DMS153 treated with DMSO at 0.1 percent for 48 hours (cell line): ENCODE measurements at regions not wholly inside any gene's neighbourhood (a gene's known extent, or its start where the extent isn't known, plus 50 kb on each side); places are given as distances from the start of the nearest gene placed in this dataset.

Source experiments
- DNase-seq: peaks from one replicate; lab custom pipeline; 2025; ENCODE audit not compliant: unreplicated experiment; lab: John Stamatoyannopoulos, UW

DNA sequence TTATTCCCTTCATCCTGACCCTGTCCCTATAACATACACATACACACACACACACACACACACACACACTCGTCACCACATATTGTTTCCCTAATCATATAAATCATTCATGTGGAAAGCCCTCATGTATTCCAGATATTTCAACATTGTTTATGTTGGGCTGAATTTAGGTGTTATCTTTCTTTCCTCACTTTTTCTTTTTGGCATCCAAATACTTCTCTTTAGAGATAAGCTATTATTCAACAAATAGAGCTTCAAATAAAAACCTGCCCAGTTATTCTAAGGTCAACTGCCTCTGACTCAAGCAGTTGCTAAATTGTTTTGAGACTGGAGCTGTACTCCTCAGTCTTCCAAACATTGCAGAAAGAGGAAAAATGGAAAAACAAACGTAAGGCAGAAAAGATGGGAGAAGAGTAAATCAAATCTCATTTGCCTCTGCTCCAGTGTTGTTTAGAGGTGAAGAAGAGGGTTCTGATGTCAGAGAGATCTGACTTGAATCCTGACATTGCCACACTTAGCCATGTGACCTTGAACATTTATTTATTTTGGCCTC, 215.7 kb downstream of the GAS1 start:
- DNase-seq = no peak

DNA sequence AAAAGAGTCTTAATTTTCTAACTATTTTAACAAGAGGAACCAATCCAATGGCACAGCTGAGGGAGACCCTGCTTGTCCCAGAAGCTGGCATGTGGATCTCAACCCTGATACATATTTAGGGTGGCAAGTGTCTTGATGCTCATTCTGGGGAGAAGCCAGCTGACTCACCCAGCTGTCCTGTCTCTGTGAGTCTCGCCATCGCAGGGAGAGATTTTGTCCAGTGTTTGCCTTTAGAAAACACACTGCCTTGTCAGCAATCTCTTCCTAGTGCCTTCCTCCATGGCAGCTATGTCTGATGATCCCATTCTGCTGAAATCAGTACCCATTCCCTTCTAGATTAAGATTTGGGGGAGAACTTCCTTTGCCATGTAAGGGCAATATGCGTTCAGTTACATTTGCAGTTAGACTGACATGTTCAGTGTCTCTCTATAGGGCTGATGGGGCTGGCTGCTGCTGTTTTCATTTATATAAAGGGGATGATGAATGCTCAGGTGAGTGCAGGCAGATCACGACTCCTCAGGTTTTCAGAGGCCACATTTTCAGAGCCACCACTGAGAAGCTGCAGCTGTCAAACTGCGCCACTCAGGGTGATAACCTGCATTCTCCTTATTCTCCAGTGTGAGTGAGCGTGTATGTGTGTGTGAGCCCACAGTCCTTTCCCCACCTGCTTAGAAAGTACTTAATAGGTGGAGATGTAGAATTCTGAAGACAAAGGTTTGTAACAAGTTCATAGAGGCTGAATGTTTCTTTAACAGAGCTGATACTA, 217.0 kb downstream of the GAS1 start:
- no peak for DNase-seq

DNA sequence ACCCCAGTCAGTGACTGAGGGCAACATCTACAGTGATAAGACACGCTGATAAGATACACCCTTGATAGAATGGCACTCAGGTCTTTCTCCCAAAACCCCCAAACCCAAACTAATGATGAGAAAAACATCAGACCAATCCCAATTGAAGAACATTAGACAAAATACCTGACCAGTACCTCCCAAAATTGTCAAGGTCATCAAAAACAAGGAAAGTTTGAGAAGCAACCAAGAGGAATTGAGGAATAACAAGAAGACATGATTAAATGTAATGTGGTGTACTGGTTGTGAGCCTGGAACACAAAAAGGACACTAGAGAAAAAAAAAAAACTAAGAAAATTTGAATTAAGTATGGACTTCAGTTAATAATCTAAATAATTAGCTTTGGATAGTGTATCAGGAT, 222.8 kb downstream of the GAS1 start:
- no peak for DNase-seq

DNA sequence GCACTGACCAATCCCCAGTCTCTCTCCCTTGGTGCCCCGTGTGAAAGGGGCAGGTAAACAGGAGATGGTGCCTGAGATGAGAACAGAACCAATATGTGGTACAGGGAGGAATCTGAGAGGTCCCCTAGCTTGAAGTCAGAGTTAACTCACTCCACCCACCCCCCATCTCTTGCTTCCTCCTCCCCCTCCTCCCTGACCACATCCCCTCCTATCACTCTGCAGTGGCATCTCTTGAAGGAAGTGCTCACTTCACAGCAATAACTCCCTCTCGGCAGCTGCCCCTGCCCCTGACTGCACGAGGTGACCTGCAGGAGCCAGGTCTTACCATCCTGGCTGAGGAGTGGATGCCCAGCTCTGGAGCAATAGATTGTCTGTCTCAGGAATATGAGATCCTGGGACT, 224.0 kb downstream of the GAS1 start:
- DNase-seq = no peak

DNA sequence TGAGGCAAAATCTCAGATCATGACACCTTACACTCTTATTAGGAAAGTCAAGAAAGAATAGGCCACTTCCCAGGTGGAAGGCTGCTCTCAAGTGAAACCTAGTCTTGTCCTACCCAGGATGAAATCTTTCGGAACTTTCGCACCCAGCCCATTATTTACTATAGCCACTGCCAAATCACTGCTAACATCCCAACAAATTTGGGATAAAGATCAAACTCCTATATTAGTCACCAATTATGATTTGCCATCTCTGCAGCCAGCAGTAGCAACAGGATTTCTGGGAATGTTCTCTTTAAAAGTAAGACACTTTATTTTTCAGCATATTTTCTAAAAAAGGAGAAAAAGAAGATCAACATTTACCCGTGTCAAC, 224.6 kb downstream of the GAS1 start:
- DNase-seq = no peak

DNA sequence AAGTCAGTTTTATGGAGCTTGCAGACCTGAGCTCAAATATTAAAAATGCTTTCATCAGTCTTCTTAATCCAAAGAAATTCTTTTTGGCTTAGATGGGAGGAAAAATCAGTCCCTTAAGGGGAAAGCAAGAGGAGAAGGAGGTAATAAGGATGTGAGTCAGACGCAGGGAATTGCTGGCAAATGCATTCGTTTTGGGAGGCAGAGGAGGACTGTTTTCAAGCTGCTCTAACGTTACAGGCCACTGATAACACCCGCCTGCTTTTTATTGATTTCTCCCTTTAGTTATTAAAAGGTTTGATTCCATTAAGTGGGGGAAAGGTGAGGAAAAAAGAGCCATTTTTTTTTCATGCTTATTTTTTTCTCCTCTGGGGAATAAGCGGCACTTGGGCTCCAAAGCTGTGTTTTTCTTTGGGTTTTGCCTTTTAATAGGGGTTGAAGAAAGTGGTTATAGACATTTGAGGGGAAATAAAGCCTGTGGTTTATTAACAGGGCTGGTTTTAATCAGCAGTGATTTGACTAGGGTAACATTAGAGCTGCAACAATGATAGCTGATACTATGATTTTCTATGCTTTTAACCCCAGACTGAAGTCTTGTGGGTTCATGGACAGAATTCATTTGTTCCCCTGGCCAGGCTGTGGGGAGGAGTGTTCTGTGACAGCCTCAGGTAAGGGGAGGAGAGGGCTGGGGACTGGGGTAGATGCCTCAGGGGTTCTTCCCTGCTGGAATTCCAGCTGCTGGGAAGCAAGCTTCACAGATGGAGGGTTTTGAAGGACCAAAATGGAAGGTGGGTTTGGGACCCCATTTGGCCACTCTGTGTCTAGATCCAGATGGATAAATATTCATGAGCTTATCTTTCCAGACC, 225.2 kb downstream of the GAS1 start:
- DNase-seq = no peak

DNA sequence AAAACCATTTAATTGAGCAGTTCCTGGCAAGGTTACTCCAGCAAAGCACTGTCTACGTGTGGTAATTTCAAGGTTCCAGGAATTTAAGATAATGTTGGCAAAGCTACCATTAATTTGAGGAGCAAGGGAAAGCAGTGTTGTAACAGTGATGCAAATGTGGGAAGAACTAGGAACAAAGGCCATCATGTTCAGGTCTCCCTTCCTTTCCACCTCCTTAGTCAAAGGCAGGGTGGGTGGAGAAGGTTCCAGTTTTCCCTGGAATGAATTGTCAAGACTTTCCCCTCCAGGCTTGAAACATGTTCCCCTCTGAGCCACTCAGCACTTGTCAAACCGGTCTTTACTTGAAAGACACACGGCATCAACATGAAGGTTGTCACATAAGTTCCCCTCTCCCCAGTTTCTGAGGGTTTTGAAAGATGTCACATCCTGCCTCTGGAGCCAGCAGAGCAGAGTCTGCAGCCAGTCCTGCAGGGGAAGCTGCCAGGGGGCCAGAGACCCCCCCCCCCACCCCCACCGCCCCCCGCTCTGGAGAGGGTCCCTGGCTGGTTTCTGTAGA, 226.0 kb downstream of the GAS1 start:
- DNase-seq = no peak

DNA sequence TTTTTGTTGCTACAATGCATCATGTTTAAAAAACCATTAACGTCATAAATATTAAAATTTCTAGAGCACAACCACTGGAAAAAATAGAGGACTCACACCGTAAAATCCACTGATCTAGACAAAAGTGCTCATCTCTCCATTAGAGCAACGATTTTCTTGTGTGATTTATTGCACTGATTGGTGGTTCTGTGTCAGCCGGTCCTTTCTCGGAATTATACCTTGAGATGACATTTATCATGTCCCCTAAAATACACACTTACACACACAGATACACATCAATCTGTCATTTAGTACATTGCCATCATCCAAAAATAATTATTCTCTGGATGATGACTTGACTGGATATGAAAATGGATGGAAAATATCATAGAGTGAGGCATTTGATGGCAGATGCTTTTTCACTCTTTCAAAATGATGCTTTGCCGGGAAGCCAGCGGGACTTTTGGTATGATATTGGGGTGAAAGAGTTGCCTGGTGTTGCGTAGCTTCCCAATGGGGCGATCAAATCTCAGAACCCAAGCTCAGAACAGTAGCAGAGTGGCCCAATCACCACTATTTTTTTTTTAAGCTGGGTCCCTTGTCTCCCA, 226.6 kb downstream of the GAS1 start:
- DNase-seq = no peak

DNA sequence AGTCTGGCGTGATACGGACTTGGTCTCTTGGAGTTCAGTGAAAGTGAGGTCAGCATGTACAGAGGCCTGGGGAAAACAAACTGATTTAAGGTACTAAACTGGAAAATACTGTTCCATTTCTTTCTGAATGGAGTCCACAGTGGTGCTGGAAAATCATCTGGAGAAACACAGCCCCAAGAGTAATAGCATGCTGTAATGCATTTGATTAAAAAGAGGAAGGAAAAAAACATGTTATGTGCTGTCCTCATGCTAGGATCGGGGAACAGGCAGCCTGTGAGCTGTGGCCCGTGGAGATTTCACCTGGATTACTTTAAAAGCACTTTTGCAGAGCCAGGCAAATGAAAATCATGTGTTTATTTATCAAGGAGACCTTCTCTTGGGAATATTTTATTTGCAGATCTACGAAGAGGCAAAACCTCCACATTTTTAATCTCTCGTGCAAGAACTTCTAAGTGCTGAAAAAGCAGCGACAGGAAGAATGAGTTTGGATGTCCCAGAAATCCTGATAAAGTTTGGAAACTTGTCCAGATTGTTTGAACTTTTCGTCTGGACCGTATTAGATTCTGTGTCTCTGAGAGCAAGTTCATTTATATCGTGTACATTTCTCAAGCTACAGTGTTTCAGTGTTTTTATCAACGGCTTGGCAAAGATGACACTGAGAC, 228.8 kb downstream of the GAS1 start:
- no peak for DNase-seq

DNA sequence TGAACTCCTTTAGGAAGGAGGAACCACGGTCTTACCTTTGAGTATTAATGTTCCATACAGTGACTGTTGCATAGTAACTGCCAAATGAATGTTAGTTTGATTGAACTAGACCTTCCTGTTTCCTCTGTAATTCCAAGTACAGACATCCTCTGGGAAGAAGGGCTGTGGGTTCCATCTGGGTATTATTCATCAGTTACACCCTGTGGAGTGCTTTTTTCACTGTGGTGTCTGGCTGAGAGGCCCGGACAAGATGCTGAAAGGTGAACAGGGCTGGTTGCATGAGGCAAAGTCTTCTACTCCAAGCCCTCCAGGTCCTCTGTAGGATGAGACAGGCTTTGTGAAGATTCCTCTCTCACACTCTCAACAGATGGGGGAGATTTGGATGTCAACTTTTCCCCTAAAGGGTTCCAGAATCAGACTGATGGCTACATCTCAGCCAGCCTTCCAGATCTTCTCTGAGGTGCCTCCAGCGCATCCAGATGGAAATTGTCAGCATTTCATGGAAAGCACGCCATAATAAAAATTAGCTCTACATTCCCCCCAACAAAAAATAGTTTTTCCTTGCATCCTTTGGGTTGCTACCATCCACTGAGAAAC, 230.9 kb downstream of the GAS1 start:
- DNase-seq = no peak

DNA sequence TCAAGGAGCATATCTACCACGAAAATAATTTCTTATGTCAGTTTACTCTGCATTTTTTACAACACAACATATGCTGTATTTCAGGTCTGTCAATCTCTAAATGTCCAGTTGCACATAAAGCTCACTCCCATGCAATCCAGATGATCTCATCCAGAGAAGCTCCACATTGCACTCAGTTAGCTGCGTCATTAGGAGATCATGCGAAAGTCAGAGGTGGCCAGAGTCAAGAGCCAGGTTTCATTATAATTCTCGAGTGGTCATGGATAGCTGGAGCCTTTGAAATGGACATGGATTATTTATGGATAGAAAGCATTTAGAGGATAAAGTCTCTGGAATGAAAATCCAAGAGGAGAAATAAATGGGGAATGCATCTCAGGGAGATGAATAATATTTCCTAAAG, 232.3 kb downstream of the GAS1 start:
- DNase-seq = no peak

DNA sequence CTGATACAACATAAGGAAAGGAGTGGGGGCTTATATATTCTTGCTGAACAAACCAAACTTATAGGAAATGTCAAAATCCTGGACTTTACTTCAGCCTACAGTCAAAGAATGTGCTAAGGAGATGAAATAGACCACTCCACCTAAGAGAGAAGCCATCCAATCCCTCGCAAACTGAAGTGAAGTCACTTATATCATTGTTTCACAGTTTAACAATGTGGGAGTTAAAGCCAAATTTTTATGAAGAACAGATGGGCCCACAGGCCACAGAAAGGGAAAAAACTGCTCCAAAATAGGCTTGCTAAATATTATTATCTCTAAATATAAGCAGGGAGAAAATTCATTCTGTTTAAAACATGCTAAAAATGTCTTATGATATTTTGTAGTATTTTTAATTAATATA, 233.3 kb downstream of the GAS1 start:
- DNase-seq = no peak

DNA sequence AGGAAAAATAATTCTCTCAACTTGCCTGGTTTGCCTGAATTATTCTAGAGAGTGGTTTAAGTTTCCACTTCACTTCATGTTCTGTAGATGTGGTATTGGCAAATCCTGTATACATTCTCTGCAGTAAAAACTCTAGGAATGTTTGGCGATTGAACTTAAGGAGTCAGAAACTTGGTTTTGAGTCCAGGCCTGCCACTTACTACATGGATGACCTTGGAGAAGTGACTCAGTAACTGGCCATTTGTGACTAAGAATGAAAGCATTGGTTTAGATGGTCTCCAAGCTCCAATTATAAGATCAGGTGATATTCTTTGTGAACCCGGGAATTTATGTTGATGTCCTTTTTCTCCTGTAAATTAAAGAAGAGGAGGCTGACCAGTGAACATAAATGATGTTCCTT, 233.8 kb downstream of the GAS1 start:
- no peak for DNase-seq

DNA sequence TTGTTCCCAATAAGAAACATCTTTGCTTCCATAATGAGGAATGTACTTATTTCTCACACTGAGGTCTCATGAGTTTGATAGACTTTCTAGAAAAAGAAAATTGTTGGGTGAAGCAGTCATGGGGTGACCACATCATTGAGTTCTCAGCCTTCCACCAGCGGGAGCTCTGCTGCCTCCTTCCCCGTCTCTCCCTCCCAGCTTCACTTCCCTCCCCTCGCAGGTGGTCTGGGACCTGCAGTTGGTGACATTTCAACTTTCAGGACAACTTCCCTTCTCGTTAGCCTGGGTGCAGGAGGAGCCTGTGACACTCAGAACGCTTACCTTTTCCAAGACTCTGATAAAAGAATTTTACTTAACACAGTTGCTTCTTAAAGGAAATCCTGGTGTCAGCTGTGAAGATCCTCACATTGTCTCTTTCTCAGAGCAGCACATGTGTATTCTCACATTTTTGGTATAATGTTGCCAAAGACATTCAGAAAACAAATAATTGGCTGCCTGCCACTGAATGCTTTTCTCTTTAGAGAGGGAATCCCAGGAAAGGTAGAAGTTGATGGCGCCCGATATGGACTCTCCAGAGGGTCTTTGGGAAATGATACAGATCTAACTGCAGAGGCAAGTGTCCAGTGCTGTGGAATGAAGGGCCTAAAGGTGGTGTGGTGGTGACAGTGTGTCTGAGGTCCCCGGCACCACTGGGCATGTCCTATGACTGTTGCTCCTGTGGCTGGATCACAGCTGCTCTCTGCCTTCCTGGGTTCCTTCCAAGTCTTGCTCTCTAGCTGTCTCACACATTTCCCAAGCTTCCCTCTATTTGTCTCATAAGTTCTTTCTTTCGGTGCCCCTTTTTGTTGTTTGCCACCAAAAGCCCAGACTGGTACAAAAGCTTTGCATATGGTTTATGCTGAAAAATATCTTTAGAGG, 238.1 kb downstream of the GAS1 start:
- no peak for DNase-seq

DNA sequence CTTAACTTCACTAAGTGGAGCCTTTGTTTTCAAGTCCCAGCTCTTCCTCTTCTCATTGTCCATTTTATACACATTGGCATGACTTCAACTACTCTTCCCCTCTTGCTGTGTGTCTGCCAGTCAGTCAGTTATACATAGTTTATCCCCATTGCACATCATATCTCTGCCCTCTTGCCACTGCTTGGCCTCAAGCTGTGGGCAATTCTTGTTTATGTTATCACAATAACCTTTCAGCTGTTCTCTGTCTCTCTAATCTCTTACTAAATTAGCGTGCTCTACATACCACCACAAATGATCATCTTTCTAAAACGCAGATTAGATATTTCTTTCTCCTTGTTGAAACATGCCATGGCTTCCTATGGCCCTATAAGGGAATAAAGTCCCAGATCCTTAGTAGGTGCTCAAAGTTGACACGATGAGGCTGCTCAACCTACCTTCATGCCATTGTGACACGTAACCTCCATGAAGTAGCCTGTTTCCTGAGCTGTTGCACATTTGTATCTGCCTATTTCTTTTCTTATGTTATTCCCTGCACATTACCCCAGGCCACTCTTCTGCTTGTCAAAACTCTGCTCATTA, 239.3 kb downstream of the GAS1 start:
- no peak for DNase-seq

DNA sequence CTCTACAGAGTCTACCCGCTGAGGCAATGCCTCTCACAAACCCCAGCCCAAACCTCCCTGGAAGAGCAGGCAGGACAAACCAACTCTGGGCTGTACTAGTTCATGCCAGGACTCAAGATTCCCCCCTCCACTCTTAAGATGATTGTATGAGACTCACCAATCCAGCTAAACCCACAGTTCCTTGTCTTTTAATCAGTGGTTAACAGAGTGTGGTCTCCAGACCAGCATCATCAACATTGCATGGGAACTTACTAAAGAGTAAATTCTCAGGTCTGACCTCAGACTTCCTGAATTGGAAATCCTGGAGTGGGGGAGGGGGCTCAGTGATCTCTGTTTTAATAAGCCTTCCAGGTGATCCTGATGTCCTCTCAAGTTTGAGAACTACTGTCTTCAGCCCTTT, 240.9 kb downstream of the GAS1 start:
- DNase-seq = no peak

DNA sequence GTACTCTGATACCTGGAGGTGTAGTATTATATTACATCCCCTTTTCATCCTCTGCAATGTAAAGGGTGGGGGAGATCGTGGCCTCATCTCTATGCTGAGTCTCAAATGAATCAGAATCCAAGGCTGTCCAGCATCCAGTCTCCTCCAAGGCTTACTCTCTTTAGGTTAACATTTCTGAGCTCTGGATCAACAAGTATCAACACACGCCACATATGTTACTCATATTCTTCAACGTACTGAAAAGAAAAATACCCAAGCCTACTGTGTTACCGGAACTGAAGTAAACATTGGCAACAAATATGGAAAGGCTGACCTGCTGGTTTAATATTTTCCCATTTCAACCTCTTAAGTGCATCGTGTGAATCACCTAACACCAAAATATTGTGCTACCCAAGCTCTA, 241.8 kb downstream of the GAS1 start:
- no peak for DNase-seq

DNA sequence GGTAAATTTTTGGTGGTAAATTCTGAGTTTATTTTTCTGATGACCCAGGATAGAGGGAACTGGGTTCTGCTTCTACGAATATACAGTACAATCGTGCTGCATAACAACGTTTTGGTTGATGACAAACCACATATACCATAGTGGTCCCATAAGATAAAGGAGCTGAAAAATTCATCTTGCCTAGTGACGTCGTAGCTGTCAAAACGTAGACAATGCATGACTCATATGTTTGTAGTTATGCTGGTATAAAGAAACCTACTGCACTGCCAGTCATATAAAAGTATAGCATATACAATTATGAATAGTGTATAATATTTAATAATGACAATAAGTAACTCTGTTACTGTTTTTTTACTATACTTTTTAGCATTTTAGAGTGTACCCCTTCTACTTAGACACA, 244.0 kb downstream of the GAS1 start:
- no peak for DNase-seq

DNA sequence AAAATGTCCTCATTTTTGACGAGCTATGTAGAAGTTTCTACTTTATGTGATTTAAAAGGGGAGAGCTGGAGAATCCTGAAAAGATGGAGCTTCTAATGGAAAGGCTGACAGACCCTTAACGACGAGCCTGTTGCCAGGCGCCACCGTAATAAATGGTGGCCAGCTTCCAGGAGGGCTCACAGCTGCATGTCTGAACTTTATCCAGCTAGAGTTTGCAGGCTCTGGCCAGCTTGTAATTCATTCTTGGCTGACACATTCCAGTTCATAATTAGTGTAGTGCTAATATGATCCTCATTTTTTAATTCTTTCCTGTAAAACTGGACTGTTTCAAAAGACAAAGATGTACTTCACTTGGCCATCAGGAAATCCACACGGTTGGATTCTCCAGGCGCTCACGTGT, 246.7 kb downstream of the GAS1 start:
- DNase-seq = no peak
